ENCODE measurements at regions not wholly inside any gene's neighbourhood (a gene's known extent, or its start where the extent isn't known, plus 50 kb on each side); places are given as distances from the start of the nearest gene placed in this dataset.

DNA sequence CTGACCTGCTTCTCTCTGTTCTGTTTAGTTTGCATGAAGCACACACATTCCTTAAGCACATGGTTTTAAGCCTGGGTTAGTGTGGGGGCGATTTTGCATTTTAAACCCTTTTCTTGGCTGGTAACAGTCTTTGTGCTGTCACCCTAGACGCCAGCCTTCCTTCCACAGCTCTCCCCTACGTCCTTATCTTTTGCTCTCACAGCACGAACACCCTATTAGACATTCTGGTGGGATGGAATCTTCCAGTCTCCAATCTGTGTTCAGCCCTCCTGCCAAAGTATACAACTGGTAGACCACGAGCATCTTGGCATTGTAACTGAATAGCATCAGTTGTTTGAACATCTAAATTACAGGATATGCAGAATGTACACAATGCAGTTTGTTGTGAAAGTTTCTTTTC lies 316.9 kb upstream of the IRX2 start (continued):
- no peak for TF ChIP-seq STAT3 (IDR thresholded peaks at IDR 0.05; ENCODE audit: low read depth, low read length)
- TF ChIP-seq, protein P1, sequence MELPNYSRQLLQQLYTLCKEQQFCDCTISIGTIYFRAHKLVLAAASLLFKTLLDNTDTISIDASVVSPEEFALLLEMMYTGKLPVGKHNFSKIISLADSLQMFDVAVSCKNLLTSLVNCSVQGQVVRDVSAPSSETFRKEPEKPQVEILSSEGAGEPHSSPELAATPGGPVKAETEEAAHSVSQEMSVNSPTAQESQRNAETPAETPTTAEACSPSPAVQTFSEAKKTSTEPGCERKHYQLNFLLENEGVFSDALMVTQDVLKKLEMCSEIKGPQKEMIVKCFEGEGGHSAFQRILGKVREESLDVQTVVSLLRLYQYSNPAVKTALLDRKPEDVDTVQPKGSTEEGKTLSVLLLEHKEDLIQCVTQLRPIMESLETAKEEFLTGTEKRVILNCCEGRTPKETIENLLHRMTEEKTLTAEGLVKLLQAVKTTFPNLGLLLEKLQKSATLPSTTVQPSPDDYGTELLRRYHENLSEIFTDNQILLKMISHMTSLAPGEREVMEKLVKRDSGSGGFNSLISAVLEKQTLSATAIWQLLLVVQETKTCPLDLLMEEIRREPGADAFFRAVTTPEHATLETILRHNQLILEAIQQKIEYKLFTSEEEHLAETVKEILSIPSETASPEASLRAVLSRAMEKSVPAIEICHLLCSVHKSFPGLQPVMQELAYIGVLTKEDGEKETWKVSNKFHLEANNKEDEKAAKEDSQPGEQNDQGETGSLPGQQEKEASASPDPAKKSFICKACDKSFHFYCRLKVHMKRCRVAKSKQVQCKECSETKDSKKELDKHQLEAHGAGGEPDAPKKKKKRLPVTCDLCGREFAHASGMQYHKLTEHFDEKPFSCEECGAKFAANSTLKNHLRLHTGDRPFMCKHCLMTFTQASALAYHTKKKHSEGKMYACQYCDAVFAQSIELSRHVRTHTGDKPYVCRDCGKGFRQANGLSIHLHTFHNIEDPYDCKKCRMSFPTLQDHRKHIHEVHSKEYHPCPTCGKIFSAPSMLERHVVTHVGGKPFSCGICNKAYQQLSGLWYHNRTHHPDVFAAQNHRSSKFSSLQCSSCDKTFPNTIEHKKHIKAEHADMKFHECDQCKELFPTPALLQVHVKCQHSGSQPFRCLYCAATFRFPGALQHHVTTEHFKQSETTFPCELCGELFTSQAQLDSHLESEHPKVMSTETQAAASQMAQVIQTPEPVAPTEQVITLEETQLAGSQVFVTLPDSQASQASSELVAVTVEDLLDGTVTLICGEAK (IDR thresholded peaks at IDR 0.05; ENCODE audit: borderline replicate concordance): no peak
- no peak for TF ChIP-seq RAD21 (IDR thresholded peaks at IDR 0.05; ENCODE audit: insufficient read depth, low read depth, low read length)
- no peak for TF ChIP-seq FOXM1 (IDR thresholded peaks at IDR 0.05; ENCODE audit: low read depth, low read length)
- no peak for TF ChIP-seq GABPA (IDR thresholded peaks at IDR 0.05; ENCODE audit: low read depth)
- TF ChIP-seq HDAC2 (IDR thresholded peaks at IDR 0.05): no peak
- no peak for TF ChIP-seq ZZZ3 (IDR thresholded peaks at IDR 0.05; ENCODE audit: control insufficient read depth, insufficient read length, low read depth)
- TF ChIP-seq, protein P2, sequence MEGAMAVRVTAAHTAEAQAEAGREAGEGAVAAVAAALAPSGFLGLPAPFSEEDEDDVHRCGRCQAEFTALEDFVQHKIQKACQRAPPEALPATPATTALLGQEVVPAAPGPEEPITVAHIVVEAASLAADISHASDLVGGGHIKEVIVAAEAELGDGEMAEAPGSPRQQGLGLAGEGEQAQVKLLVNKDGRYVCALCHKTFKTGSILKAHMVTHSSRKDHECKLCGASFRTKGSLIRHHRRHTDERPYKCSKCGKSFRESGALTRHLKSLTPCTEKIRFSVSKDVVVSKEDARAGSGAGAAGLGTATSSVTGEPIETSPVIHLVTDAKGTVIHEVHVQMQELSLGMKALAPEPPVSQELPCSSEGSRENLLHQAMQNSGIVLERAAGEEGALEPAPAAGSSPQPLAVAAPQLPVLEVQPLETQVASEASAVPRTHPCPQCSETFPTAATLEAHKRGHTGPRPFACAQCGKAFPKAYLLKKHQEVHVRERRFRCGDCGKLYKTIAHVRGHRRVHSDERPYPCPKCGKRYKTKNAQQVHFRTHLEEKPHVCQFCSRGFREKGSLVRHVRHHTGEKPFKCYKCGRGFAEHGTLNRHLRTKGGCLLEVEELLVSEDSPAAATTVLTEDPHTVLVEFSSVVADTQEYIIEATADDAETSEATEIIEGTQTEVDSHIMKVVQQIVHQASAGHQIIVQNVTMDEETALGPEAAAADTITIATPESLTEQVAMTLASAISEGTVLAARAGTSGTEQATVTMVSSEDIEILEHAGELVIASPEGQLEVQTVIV (IDR thresholded peaks at IDR 0.05; ENCODE audit: borderline replicate concordance, partially characterized antibody): no peak
- TF ChIP-seq, protein P3, sequence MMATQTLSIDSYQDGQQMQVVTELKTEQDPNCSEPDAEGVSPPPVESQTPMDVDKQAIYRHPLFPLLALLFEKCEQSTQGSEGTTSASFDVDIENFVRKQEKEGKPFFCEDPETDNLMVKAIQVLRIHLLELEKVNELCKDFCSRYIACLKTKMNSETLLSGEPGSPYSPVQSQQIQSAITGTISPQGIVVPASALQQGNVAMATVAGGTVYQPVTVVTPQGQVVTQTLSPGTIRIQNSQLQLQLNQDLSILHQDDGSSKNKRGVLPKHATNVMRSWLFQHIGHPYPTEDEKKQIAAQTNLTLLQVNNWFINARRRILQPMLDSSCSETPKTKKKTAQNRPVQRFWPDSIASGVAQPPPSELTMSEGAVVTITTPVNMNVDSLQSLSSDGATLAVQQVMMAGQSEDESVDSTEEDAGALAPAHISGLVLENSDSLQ (IDR thresholded peaks at IDR 0.05): no peak
